AG04449 (cell line): ENCODE measurements at regions not wholly inside any gene's neighbourhood (a gene's known extent, or its start where the extent isn't known, plus 50 kb on each side); places are given as distances from the start of the nearest gene placed in this dataset.
"Not testable (repeated sequence)": the region's sequence is repeated elsewhere in the genome, so short reads cannot be mapped to it uniquely, and the experiment has no call there.

Experiments used
- CTCF ChIA-PET: fragments of 350-600 bp; formaldehyde crosslinking; extraction: SDS; loops from one replicate; lab custom pipeline; 2021; ENCODE audit warnings: antibody characterized with exemption; lab: Yijun Ruan, JAX
- POLR2A ChIA-PET: fragments of 400-600, 350-600 bp; formaldehyde crosslinking; extraction: SDS; loops from one replicate; lab custom pipeline; 2020; ENCODE audit warnings: antibody characterized with exemption, inconsistent platforms; lab: Yijun Ruan, JAX
- DNase-seq: peaks from one replicate; pipeline ENCODE4 v3.0.0-alpha.2; 2010; ENCODE audit warnings: low read depth, low spot score
- H3K4me3 ChIP-seq: 2 replicates; pipeline ENCODE4 v1.5.1; 2011; ENCODE audit warnings: low read depth, mild to moderate bottlenecking, control low read depth, low read length
- TF ChIP-seq, protein P1 (sequence below): IDR thresholded peaks from one replicate; pipeline ENCODE4 v1.5.1; 2011; ENCODE audit warnings: mild to moderate bottlenecking, moderate library complexity, low read length, control low read depth, inconsistent platforms; ENCODE audit not compliant: insufficient read depth; ENCODE audit errors: missing control alignments

DNA sequence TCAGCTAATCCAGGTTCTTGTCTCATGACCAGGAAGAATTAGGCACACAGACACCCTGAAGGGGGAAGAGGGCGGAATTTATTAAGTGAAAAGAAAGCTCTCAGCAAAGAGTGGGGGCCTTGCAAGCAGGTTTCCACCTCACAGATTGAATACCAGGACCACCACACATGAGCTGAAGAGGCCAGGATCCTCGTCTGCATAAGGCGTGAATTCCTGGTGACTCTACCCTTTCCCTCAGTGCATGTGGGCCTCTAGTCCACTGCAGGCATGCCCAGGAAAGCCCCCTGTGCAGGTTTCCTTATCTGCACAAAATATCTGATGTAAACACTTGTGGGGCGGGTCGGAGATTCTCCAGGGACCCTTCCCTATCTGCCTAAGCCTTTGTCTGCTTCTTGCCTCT lies 782.1 kb upstream of the LRRN3 start:
- DNase-seq = no peak
- H3K4me3 ChIP-seq = no peak overlapping the region
- ChIA-PET CTCF (no interaction called here), POLR2A (no interaction called here)
- TF ChIP-seq, protein P1, sequence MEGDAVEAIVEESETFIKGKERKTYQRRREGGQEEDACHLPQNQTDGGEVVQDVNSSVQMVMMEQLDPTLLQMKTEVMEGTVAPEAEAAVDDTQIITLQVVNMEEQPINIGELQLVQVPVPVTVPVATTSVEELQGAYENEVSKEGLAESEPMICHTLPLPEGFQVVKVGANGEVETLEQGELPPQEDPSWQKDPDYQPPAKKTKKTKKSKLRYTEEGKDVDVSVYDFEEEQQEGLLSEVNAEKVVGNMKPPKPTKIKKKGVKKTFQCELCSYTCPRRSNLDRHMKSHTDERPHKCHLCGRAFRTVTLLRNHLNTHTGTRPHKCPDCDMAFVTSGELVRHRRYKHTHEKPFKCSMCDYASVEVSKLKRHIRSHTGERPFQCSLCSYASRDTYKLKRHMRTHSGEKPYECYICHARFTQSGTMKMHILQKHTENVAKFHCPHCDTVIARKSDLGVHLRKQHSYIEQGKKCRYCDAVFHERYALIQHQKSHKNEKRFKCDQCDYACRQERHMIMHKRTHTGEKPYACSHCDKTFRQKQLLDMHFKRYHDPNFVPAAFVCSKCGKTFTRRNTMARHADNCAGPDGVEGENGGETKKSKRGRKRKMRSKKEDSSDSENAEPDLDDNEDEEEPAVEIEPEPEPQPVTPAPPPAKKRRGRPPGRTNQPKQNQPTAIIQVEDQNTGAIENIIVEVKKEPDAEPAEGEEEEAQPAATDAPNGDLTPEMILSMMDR = no peak

DNA sequence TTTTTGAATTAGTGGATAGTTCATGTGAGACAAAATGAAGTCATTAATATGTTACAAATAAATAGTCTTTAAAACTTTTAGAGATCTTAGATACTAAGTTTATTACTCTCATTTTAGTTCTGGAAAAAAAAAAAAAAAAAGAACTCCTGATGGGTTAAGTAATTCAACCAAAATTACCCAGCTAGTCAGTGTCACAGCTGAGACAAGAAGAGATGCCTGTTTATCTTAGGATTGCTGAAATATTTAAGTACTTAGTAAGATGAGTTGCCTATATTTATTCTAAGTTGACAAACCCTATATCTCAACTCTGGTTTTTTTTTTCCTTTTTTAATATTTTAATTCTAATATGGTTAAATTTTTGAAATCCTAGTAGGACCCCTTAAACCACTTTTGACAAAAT lies 781.0 kb upstream of the LRRN3 start:
- DNase-seq = peak; percentile 26
- ChIA-PET CTCF (no interaction called here), POLR2A (no interaction called here)
- H3K4me3 ChIP-seq = no peak overlapping the region
- TF ChIP-seq, protein P1 = no peak

DNA sequence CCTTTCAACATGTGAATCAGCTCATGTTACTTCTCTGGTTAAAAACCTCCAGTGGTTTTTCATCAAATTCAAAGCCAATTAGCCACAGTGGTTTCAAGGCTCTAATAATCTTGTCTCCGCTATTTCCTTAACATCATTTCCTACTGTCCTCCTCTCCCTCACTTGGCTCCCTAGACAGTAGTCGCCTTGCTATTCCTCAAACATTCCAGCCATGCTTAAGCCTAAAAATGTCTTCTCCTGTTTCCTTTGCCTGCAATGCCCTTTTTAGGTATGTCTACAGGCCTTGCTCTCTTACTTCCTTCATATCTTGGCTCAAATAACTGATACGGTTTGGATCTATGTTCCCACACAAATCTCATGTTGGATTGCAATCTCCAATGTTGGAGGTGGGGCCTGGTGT lies 779.4 kb upstream of the LRRN3 start:
- no peak for DNase-seq
- TF ChIP-seq, protein P1 = no peak
- ChIA-PET CTCF (no interaction called here), POLR2A (no interaction called here)
- no peak overlapping the region for H3K4me3 ChIP-seq

DNA sequence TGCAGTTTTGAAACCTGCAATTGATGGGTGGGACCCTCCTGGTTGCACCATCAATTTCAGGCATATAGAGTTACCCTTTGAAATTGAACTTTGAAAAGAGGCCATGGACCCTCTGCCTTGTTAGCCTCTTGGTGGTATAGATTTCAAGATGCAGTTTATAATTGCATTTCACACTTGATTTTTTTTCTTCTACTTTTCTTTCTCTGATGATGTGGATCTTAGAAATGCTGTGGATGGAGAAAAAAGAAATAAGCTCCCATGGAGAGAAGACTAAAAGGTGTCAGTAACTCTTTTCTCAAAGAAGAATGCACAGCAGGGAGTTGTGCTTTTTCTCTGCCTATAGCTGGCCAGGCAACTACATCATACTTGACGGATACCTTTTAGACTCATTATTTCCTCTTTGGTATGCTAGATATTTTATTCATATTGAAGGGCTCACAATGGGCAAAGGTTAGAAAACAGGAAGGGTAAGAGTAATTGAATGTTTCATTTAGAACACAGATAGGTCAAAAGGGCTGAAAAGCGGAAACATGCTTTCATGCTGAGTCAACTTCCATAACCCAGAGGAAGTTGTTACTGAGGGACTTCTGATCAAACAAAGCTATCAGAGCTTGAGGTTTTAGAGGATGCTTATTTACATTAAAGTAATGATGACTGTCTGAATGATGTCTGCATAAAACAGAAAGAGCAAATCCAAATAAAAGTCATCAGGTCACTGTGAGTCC lies 773.2 kb upstream of the LRRN3 start:
- ChIA-PET POLR2A (no interaction called here), CTCF (no interaction called here)
- H3K4me3 ChIP-seq = no peak overlapping the region
- TF ChIP-seq, protein P1 = no peak
- DNase-seq = no peak

DNA sequence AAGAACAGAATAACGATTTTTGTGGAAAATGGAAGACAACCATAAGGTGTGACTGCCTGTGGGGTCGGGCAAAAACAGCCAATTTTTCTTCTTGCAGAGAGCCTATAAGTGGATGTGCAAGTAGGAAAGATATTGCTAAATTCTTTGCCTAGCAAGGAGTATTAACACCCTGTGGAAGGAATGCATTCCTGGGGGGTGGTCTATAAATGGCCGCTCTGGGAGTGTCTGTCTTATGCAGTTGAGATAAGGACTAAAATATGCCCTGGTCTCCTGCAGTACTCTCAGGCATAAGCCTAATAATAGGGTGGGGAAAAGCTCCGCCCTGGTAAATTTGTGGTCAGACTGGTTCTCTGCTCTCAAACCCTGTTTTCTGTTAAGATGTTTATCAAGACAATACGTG lies 770.6 kb upstream of the LRRN3 start:
- H3K4me3 ChIP-seq, DNase-seq, POLR2A ChIA-PET, CTCF ChIA-PET: not testable (repeated sequence)

DNA sequence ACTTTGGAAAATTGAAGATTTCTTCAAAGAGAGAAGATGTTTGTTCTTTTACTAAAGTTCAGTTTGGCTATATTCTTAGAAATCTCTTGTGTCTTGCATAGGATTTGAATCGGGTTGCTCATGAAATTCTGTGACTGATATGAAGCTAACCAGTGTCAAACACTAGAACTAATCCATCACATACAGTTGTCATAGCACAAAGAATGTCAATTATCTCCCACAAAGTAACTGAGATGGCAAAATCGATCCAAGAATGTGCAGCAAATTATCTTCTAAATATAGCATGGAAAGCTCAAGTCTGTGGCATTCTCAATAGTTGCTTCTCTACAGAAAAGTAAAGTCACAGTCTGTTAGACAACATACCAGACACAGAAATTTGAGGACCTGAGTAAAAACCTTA lies 768.1 kb upstream of the LRRN3 start:
- no peak overlapping the region for H3K4me3 ChIP-seq
- TF ChIP-seq, protein P1 = no peak
- ChIA-PET POLR2A (no interaction called here), CTCF (no interaction called here)
- no peak for DNase-seq

DNA sequence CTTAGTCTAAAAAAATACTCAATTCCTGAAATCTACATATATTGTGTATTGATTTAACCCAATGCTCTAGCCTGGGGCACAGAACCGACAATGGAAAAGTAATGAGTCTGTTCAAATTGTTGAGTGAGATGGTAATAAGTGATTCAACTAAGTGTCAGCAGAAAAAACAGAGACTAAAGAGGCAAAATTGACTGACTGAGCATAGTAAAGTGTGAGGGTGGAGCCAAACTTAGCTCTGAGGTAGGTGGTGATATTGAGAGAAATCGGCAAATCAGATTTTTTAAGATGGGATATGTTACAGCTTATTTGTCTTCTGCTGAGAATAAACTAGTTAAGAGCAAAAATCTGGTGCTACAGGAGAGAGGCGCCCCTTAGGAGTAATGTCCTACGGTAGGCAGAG lies 764.0 kb upstream of the LRRN3 start:
- ChIA-PET POLR2A (no interaction called here), CTCF (no interaction called here)
- TF ChIP-seq, protein P1 = no peak
- DNase-seq = no peak
- H3K4me3 ChIP-seq = no peak overlapping the region
